Neural crest cell (in vitro differentiated cells): ENCODE measurements at regions not wholly inside any gene's neighbourhood (a gene's known extent, or its start where the extent isn't known, plus 50 kb on each side); places are given as distances from the start of the nearest gene placed in this dataset.

Source experiments
- DNase-seq: peaks from one replicate; pipeline ENCODE4 v3.0.0; 2021; ENCODE audit warnings: low read depth, mixed read lengths, low spot score
- H3K27ac Mint-ChIP-seq: one replicate; pipeline ENCODE4 v1.8.0; 2021; ENCODE audit warnings: mild to moderate bottlenecking, mixed read lengths; ENCODE audit not compliant: unreplicated experiment
- H3K27me3 Mint-ChIP-seq: 2 replicates; pipeline ENCODE4 v1.8.0; 2021; ENCODE audit warnings: low read depth, mild to moderate bottlenecking, mixed read lengths
- H3K36me3 Mint-ChIP-seq: 2 replicates; pipeline ENCODE4 v1.8.0; 2021; ENCODE audit warnings: low read depth, mild to moderate bottlenecking, mixed read lengths
- H3K4me1 Mint-ChIP-seq: 2 replicates; pipeline ENCODE4 v1.8.0; 2021; ENCODE audit warnings: mixed read lengths
- H3K4me3 Mint-ChIP-seq: one replicate; pipeline ENCODE4 v1.8.0; 2021; ENCODE audit warnings: mild to moderate bottlenecking, mixed read lengths
- H3K9me3 Mint-ChIP-seq: 2 replicates; pipeline ENCODE4 v1.8.0; 2021; ENCODE audit warnings: mixed read lengths
- CTCF ChIP-seq: fragments of 200-600 bp; sonication (generic); conservative IDR thresholded peaks from 2 replicates; pipeline ENCODE4 v1.5.0; 2021; ENCODE audit warnings: antibody characterized with exemption, mild to moderate bottlenecking

DNA sequence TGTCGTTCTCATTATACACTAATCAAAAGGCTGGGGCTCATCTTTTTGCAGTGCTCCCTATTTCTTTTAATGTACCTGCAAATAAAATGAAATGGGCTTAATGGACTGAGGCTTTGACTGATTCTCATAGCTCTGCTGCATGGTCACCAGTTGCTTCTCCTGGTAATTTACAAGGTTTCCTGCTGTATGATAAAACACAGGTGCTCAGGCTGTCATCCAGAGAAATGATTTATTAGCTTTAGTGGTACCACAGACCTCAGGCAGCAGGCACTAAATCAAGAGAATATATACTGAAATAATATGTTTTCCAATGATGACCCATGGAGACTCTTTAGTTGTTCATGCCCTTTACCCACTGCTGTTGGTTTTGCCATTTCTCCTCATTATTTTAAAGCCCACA lies 137.7 kb downstream of the C4orf33 start:
- no peaks in the 10 kb centered on the region for H3K4me1 Mint-ChIP-seq
- H3K4me3 Mint-ChIP-seq = no peak overlapping the region
- DNase-seq = no peak
- H3K9me3 Mint-ChIP-seq = no peaks in the 10 kb centered on the region
- no peaks in the 10 kb centered on the region for H3K36me3 Mint-ChIP-seq
- no peaks in the 10 kb centered on the region for H3K27me3 Mint-ChIP-seq
- no peak overlapping the region for H3K27ac Mint-ChIP-seq
- no peak for TF ChIP-seq CTCF

DNA sequence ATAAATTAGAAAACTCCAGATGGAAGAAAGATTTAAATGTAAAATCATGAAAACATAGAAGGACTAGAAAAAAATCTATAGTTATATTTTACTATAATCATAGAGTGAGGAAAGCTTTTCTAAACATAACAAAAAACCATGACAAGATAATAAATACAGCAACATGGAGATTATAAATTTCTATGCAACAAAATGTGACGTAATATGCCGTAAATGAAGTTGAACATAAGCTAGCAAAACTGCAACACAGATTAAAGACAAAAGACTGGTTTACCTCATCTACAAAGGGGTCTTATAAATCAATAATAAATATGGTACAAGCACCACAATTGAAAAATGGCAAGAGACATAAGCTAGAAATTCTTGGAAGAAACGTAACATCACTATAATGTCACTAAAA lies 140.4 kb downstream of the C4orf33 start:
- Mint-ChIP-seq H3K36me3 (no peaks in the 10 kb centered on the region), H3K27me3 (no peaks in the 10 kb centered on the region), H3K4me3 (no peak overlapping the region), H3K27ac (no peak overlapping the region), H3K4me1 (no peaks in the 10 kb centered on the region), H3K9me3 (no peaks in the 10 kb centered on the region)
- DNase-seq = no peak
- TF ChIP-seq CTCF = no peak

DNA sequence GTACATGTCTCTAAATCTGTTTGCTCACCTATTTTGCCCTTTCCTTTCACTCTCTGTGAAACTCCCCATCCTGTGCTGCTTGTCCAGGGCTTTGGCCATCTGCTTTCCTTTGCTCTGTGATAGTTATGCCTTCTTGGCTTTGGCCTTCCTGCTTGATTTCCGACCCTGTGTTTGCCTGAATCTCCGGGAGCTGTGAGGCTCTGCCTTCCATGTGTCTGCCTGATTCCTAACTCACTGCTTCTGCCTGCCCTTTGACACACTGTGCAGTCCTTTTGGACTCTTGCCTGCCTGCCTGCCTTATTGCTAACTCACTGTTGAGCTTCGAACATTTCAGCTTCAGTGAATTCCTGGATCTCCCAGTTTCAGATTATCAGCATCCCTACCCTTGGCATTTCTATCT lies 143.1 kb downstream of the C4orf33 start:
- Mint-ChIP-seq H3K27ac (no peak overlapping the region), H3K27me3 (no peaks in the 10 kb centered on the region)

GRCh38 chr4:129240816-129241215 lies 144.9 kb downstream of the C4orf33 start:
- H3K9me3 Mint-ChIP-seq = peaks cover 3% of the 10 kb centered on the region
- H3K27me3 Mint-ChIP-seq = no peaks in the 10 kb centered on the region
- H3K36me3 Mint-ChIP-seq = no peaks in the 10 kb centered on the region
- no peak for DNase-seq
- H3K4me3 Mint-ChIP-seq = no peak overlapping the region
- TF ChIP-seq CTCF = no peak
- H3K4me1 Mint-ChIP-seq = no peaks in the 10 kb centered on the region
- no peak overlapping the region for H3K27ac Mint-ChIP-seq

More for the DNA sequence above, 143.1 kb downstream of the C4orf33 start:
- TF ChIP-seq CTCF = no peak
- H3K4me3 Mint-ChIP-seq = no peak overlapping the region
- no peaks in the 10 kb centered on the region for H3K36me3 Mint-ChIP-seq
- no peaks in the 10 kb centered on the region for H3K4me1 Mint-ChIP-seq
- no peak for DNase-seq
- no peaks in the 10 kb centered on the region for H3K9me3 Mint-ChIP-seq

DNA sequence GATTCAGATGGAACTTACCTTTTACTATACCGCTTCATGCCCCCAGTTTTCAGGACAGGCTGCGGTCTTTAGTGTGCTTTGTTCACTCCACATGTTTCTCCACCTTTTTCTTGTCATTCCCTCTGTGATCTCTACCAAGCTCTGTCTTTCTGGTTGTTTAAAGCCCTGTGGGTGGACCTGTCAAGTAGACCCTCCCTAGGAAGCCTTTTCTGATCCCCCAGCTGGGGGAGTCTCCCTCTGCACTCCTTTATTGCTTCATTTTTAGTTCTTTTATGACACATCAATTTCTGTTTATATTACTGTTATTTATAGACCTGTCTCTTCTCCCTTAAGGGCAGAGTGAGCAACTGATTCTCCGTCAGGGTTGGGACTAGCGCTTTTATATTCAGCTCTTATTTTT lies 150.2 kb downstream of the C4orf33 start:
- Mint-ChIP-seq H3K36me3 (no peaks in the 10 kb centered on the region), H3K27me3 (no peaks in the 10 kb centered on the region), H3K4me3 (no peak overlapping the region), H3K9me3 (peaks cover 5% of the 10 kb centered on the region), H3K4me1 (no peaks in the 10 kb centered on the region), H3K27ac (no peak overlapping the region)
- no peak for TF ChIP-seq CTCF
- DNase-seq = no peak

- Mint-ChIP-seq H3K36me3 (no peaks in the 10 kb centered on the region), H3K4me3 (no peak overlapping the region), H3K27ac (no peak overlapping the region), H3K4me1 (no peaks in the 10 kb centered on the region), H3K9me3 (peaks cover 5% of the 10 kb centered on the region), H3K27me3 (no peaks in the 10 kb centered on the region)
- DNase-seq = no peak
- TF ChIP-seq CTCF = no peak
Observed at GRCh38 chr4:129246910-129247461, 151.0 kb downstream of the C4orf33 start.
